ENCODE measurements at regions not wholly inside any gene's neighbourhood (a gene's known extent, or its start where the extent isn't known, plus 50 kb on each side); places are given as distances from the start of the nearest gene placed in this dataset.

DNA sequence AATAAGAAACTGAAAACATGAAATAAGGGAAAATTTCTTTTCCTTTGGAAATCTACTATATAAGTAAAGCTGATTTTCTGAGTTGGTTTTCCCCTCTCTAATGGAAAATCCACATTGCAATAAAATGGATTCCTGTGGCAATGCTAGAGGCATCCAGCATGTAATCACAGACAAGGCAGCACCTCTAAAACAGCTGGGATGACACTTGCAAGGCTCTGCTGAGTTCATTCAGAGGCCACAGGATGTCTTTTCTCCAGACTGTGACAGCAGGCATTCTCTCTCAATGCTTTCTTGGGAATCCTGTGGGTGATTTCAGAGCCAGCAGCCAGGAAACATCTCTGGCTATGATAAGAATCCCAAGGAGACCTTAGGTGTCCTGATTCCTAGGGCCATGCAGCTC lies 201.3 kb upstream of the BLID start:
- TF ChIP-seq CTCF (IDR thresholded peaks at IDR 0.05), result no peak
- TF ChIP-seq POLR2A (IDR thresholded peaks at IDR 0.05), result no peak
